KMS-11 (cell line): ENCODE measurements at regions not wholly inside any gene's neighbourhood (a gene's known extent, or its start where the extent isn't known, plus 50 kb on each side); places are given as distances from the start of the nearest gene placed in this dataset.

Experiments
- H2AFZ ChIP-seq: fragments of 200-600 bp; sonication (generic); 2 replicates; pipeline ENCODE4 v1.6.1; 2016; ENCODE audit warnings: antibody characterized with exemption, mixed run types, low read depth
- H3K27ac ChIP-seq: fragments of 200-600 bp; sonication (generic); 2 replicates; pipeline ENCODE4 v1.6.1; 2016; ENCODE audit warnings: mild to moderate bottlenecking, mixed run types
- H3K27me3 ChIP-seq: fragments of 200-600 bp; sonication (generic); 2 replicates; pipeline ENCODE4 v1.6.1; 2017; ENCODE audit warnings: mild to moderate bottlenecking, low read depth, mixed run types, moderate library complexity; ENCODE audit not compliant: insufficient read depth
- H3K36me3 ChIP-seq: fragments of 200-600 bp; sonication (generic); 2 replicates; pipeline ENCODE4 v1.6.1; 2017; ENCODE audit warnings: mild to moderate bottlenecking, mixed run types; ENCODE audit not compliant: insufficient read depth
- H3K4me1 ChIP-seq: fragments of 200-600 bp; sonication (generic); 2 replicates; pipeline ENCODE4 v1.6.1; 2016; ENCODE audit warnings: mild to moderate bottlenecking, low read depth, mixed run types; ENCODE audit not compliant: poor library complexity, severe bottlenecking
- H3K4me2 ChIP-seq: fragments of 200-600 bp; sonication (generic); 2 replicates; pipeline ENCODE4 v1.7.0; 2016; ENCODE audit warnings: mild to moderate bottlenecking, mixed run types
- H3K4me3 ChIP-seq: fragments of 200-600 bp; sonication (generic); IDR thresholded peaks from 2 replicates; pipeline ENCODE4 v1.6.1; 2017; ENCODE audit warnings: low read depth, low read length, mixed read lengths; ENCODE audit not compliant: insufficient read depth
- H3K79me2 ChIP-seq: fragments of 200-600 bp; sonication (generic); 2 replicates; pipeline ENCODE4 v1.6.1; 2016; ENCODE audit warnings: low read depth, mixed run types; ENCODE audit not compliant: insufficient read depth
- H3K9ac ChIP-seq: fragments of 200-600 bp; sonication (generic); 2 replicates; pipeline ENCODE4 v1.6.1; 2016; ENCODE audit warnings: mild to moderate bottlenecking, mixed run types
- H4K20me1 ChIP-seq: fragments of 200-600 bp; sonication (generic); 2 replicates; pipeline ENCODE4 v1.6.1; 2016; ENCODE audit warnings: mild to moderate bottlenecking, mixed run types; ENCODE audit not compliant: insufficient read depth
- CTCF ChIP-seq: fragments of 200-600 bp; sonication (generic); conservative IDR thresholded peaks from 2 replicates; pipeline ENCODE4 v1.6.1; 2017; ENCODE audit warnings: low read depth, mild to moderate bottlenecking, antibody characterized with exemption, low read length, moderate library complexity, mixed read lengths

DNA sequence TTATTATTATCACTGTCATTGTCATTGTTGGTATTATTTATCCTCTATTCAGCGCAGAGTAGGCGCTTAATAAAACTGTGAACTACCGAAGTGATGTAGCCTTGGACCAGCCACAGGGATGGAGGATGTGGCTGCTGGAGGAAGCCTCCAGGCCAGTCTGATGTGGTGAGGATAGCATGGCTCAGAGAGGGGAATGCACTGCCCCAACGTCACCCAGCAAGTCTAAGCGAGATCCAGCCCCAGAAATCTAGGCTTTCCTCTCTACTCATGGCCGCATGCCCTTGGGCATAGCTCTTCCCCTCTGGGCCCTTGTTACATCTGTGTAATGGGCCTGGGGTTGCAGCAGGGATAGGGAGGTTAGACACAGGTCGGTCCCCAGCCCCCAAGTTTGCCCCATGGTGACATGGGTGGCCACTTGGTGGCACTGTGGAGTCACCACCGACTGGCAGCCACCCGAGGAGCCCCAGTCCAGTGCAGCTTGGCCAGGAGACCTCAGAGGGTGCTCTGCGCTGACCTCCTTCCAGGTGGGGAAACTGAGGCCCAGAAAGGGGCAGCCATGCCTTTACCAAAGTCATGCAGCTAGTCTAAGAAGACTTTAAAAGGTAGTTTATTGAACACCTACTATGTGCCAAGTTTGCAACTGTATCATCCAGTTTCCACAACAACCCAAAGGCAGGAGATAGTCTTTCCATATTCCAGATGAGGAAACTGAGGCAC is 395.7 kb downstream of the MN1 start:
- Histone ChIP-seq H3K4me2 (no peak overlapping the region), H2AFZ (no peak overlapping the region), H3K79me2 (no peaks in the 10 kb centered on the region), H4K20me1 (no peaks in the 10 kb centered on the region), H3K27me3 (peaks cover 5% of the 10 kb centered on the region; the same call in 1 of the 2 replicates), H3K9ac (no peak overlapping the region), H3K4me1 (no peaks in the 10 kb centered on the region), H3K27ac (no peak overlapping the region), H3K36me3 (no peaks in the 10 kb centered on the region), H3K4me3 (no peak overlapping the region)
- peak; percentile 66 for TF ChIP-seq CTCF

DNA sequence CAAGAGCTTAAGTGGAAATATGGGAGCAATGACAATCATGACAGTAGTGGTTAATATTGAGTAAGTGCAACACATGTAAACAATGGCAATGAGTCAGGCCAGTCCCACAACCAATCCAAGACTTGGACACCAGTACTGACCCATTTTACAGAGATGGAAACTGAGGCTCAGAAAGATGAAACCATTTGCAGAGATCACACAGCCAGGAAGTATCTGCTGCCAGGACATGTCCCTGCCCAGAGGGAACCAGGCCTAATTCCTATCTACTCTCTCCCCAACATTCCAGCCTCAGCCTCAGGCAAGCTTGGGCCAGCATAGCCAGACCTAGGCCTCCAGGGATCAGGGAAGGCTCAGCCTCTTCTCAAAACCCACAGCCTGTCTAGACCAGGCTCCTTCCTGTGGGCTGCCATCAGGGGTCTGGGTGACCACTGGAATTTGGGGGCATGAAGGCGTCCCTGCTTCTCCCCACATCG is 395.1 kb downstream of the MN1 start:
- Histone ChIP-seq H3K79me2 (no peaks in the 10 kb centered on the region), H2AFZ (no peak overlapping the region), H3K4me3 (no peak overlapping the region), H3K9ac (no peak overlapping the region), H3K4me2 (no peak overlapping the region), H3K27ac (no peak overlapping the region), H3K27me3 (peaks cover 5% of the 10 kb centered on the region; the same call in 1 of the 2 replicates), H4K20me1 (no peaks in the 10 kb centered on the region), H3K36me3 (no peaks in the 10 kb centered on the region), H3K4me1 (no peaks in the 10 kb centered on the region)
- TF ChIP-seq CTCF: no peak

GRCh38 chr22:27407369-27407985 is 394.1 kb downstream of the MN1 start:
- no peak for TF ChIP-seq CTCF
- H2AFZ ChIP-seq: no peak overlapping the region
- no peaks in the 10 kb centered on the region for H3K79me2 ChIP-seq
- no peak overlapping the region for H3K27ac ChIP-seq
- H3K4me3 ChIP-seq: no peak overlapping the region
- no peak overlapping the region for H3K4me2 ChIP-seq
- no peaks in the 10 kb centered on the region for H3K4me1 ChIP-seq
- H3K27me3 ChIP-seq: peaks cover 5% of the 10 kb centered on the region; the same call in 1 of the 2 replicates
- H4K20me1 ChIP-seq: no peaks in the 10 kb centered on the region
- H3K9ac ChIP-seq: no peak overlapping the region
- H3K36me3 ChIP-seq: no peaks in the 10 kb centered on the region

DNA sequence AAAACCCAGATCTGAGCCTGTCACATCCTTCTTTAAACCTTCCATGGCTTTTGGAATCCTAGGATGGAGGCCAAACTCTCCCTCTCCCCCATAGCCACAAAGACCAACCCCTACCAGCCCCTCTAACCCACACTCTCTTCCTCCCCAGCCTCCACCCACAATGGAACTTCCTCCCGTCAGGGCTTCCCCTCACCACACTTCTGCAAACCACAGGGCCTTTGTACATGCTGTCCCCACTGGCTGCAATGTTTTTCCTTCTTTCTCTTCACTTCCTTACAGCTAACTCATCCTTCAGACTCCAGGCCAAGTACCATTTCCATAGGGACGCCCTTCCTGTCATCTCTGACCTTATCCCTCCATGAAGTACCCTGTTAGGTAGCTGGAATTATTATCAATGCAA is 393.5 kb downstream of the MN1 start:
- H3K4me3 ChIP-seq: no peak overlapping the region
- H3K4me2 ChIP-seq: no peak overlapping the region
- no peak overlapping the region for H3K27ac ChIP-seq
- no peaks in the 10 kb centered on the region for H3K79me2 ChIP-seq
- no peak overlapping the region for H3K9ac ChIP-seq
- no peak for TF ChIP-seq CTCF
- H2AFZ ChIP-seq: no peak overlapping the region
- H3K36me3 ChIP-seq: no peaks in the 10 kb centered on the region
- no peaks in the 10 kb centered on the region for H4K20me1 ChIP-seq
- peaks cover 5% of the 10 kb centered on the region; the same call in 1 of the 2 replicates for H3K27me3 ChIP-seq
- no peaks in the 10 kb centered on the region for H3K4me1 ChIP-seq
